Heart left ventricle (tissue), 13 donors: ENCODE measurements at regions not wholly inside any gene's neighbourhood (a gene's known extent, or its start where the extent isn't known, plus 50 kb on each side); places are given as distances from the start of the nearest gene placed in this dataset.

Experiments used
- CTCF ChIP-seq, 12 donors: fragments of 200-600 bp; sonication (generic) in 4 of 12; IDR thresholded peaks; one replicate each; pipeline versions ENCODE4 v1.5.0 to v1.8.0; 2018 to 2022; ENCODE audit warnings: antibody characterized with exemption in 12 of 12, mild to moderate bottlenecking in 5 of 12
- POLR2A ChIP-seq, 2 donors: fragments of 450-650 bp; IDR thresholded peaks; one replicate each; pipeline ENCODE4 v1.6.1; 2017; ENCODE audit warnings: antibody characterized with exemption in 2 of 2, mild to moderate bottlenecking in 2 of 2, moderate library complexity in 2 of 2
- donor health status: ischemic (EF 13 %, LVEDD 7.1; RV severe dilation, severe dysfunction).
- donor health status: DM: no; HTN: yes; CAD: no.
- donor health status: DM: no; HTN: no; CAD: no.
- donor health status: ischemic (EF 25% LVEDD 6.9; RV normal size, moderate dysfunction).
- donor health status: ischemic (EF 25% LVEDD 5.7; RV mildly dilated, moderate dysfunction).
- donor health status: ischemic (EF 35%, LVEDD 5.7; RV mildly dilated, moderate dysfunction).
- donor health status: nonischemic (EF 11% LVEDD 7.7; RV severe dilation, severe dysfunction).
- donor health status: DM: yes; HTN: yes; CAD: no.
- donor health status: PGD.
- donor health status: ischemic (EF 29% LVEDD 5.4; RV normal size, mild dysfunction).
- donor health status: nonischemic (EF 23%, LVEDD 6.1; RV moderate dilation, normal function).

- no peak for TF ChIP-seq CTCF (IDR thresholded peaks at IDR 0.05)
- TF ChIP-seq POLR2A (IDR thresholded peaks at IDR 0.05): no peak
Measured at GRCh38 chr15:96126859-96127258, 203.6 kb upstream of the NR2F2 start.
